DOHH2 (cell line): ENCODE measurements at regions not wholly inside any gene's neighbourhood (a gene's known extent, or its start where the extent isn't known, plus 50 kb on each side); places are given as distances from the start of the nearest gene placed in this dataset.

ENCODE experiments used
- H3F3A ChIP-seq: fragments of 200-600 bp; sonication (generic), shearing (Covaris generic); 2 replicates; pipeline ENCODE4 v1.6.0; 2016; ENCODE audit warnings: antibody characterized with exemption, mild to moderate bottlenecking; ENCODE audit not compliant: control insufficient read depth, insufficient read depth
- H3K27ac ChIP-seq: fragments of 200-600 bp; sonication (generic); 2 replicates; pipeline ENCODE4 v1.5.1; 2014; ENCODE audit warnings: low read depth, mild to moderate bottlenecking, low read length, moderate library complexity
- H3K27me3 ChIP-seq: fragments of 200-600 bp; sonication (generic); 2 replicates; pipeline ENCODE4 v1.6.1; 2014; ENCODE audit warnings: mild to moderate bottlenecking, low read length, mixed read lengths; ENCODE audit not compliant: control insufficient read depth
- H3K36me3 ChIP-seq: fragments of 200-600 bp; sonication (generic); 2 replicates; pipeline ENCODE4 v1.6.1; 2014; ENCODE audit warnings: mild to moderate bottlenecking, low read length, moderate library complexity, mixed read lengths; ENCODE audit not compliant: control insufficient read depth
- H3K4me1 ChIP-seq: fragments of 200-600 bp; sonication (generic); 2 replicates; pipeline ENCODE4 v1.6.1; 2014; ENCODE audit warnings: mild to moderate bottlenecking, low read length, mixed read lengths; ENCODE audit not compliant: control insufficient read depth
- H3K4me2 ChIP-seq: fragments of 200-600 bp; sonication (generic); 2 replicates; pipeline ENCODE4 v1.6.0; 2014; ENCODE audit warnings: mild to moderate bottlenecking, low read length, moderate library complexity
- H3K4me3 ChIP-seq: fragments of 200-600 bp; sonication (generic); 2 replicates; pipeline ENCODE4 v1.5.1; 2014; ENCODE audit warnings: mild to moderate bottlenecking, low read length, mixed read lengths
- H3K79me2 ChIP-seq: fragments of 200-600 bp; sonication (generic); 2 replicates; pipeline ENCODE4 v1.6.1; 2014; ENCODE audit warnings: mild to moderate bottlenecking, low read length, mixed read lengths; ENCODE audit not compliant: control insufficient read depth
- H3K9me2 ChIP-seq: fragments of 200-600 bp; sonication (generic); replicated peaks from 2 replicates; pipeline ENCODE4 v1.6.1; 2014; ENCODE audit warnings: mild to moderate bottlenecking, low read length, mixed read lengths; ENCODE audit not compliant: control insufficient read depth
- H3K9me3 ChIP-seq: fragments of 200-600 bp; sonication (generic); 2 replicates; pipeline ENCODE4 v1.6.1; 2014; ENCODE audit warnings: antibody characterized with exemption, low read length, mixed read lengths; ENCODE audit not compliant: control insufficient read depth, insufficient read depth
- H4K20me1 ChIP-seq: fragments of 200-600 bp; sonication (generic); 2 replicates; pipeline ENCODE4 v1.6.0; 2014; ENCODE audit warnings: low read depth, mild to moderate bottlenecking, antibody characterized with exemption, low read length, moderate library complexity; ENCODE audit not compliant: control insufficient read depth, insufficient read depth
- CTCF ChIP-seq: fragments of 200-600 bp; sonication (generic); IDR thresholded peaks from one replicate; pipeline ENCODE4 v1.5.1; 2014; ENCODE audit warnings: antibody characterized with exemption, mild to moderate bottlenecking, low read depth, low read length; ENCODE audit not compliant: poor library complexity, severe bottlenecking
- EZH2phosphoT487 ChIP-seq: fragments of 200-600 bp; sonication (generic); IDR thresholded peaks from 2 replicates; pipeline ENCODE4 v1.6.1; 2017; ENCODE audit warnings: borderline replicate concordance, mild to moderate bottlenecking, antibody characterized with exemption, low read length, moderate library complexity, mixed read lengths

- Histone ChIP-seq H3K9me2 (no peaks in the 10 kb centered on the region), H4K20me1 (no peaks in the 10 kb centered on the region), H3K27ac (no peak overlapping the region), H3K27me3 (no peaks in the 10 kb centered on the region), H3K4me1 (no peaks in the 10 kb centered on the region), H3K4me3 (no peak overlapping the region), H3K4me2 (no peak overlapping the region), H3K36me3 (no peaks in the 10 kb centered on the region), H3K79me2 (no peaks in the 10 kb centered on the region), H3F3A (no peaks in the 10 kb centered on the region), H3K9me3 (peaks cover 7% of the 10 kb centered on the region; the same call in 1 of the 2 replicates)
- TF ChIP-seq CTCF = no peak
Observed at GRCh38 chr3:40862946-40863345, 336.4 kb upstream of the CTNNB1 start.

- no peaks in the 10 kb centered on the region for H3K27me3 ChIP-seq
- H4K20me1 ChIP-seq = no peaks in the 10 kb centered on the region
- H3K36me3 ChIP-seq = no peaks in the 10 kb centered on the region
- H3F3A ChIP-seq = no peaks in the 10 kb centered on the region
- H3K9me3 ChIP-seq = peaks cover 7% of the 10 kb centered on the region; the same call in 1 of the 2 replicates
- TF ChIP-seq EZH2phosphoT487 (no peak), CTCF (no peak)
- H3K4me2 ChIP-seq = no peak overlapping the region
- H3K4me1 ChIP-seq = no peaks in the 10 kb centered on the region
- H3K4me3 ChIP-seq = no peak overlapping the region
- H3K27ac ChIP-seq = no peak overlapping the region
- no peaks in the 10 kb centered on the region for H3K9me2 ChIP-seq
- no peaks in the 10 kb centered on the region for H3K79me2 ChIP-seq
Observed at GRCh38 chr3:40864146-40864782, 335.0 kb upstream of the CTNNB1 start.

GRCh38 chr3:40864915-40865314, 334.4 kb upstream of the CTNNB1 start:
- Histone ChIP-seq H3K36me3 (no peaks in the 10 kb centered on the region), H3K27ac (no peak overlapping the region), H3K4me1 (no peaks in the 10 kb centered on the region), H3K9me3 (peaks cover 7% of the 10 kb centered on the region; the same call in 1 of the 2 replicates), H3F3A (no peaks in the 10 kb centered on the region), H3K4me3 (no peak overlapping the region), H3K9me2 (no peaks in the 10 kb centered on the region), H3K79me2 (no peaks in the 10 kb centered on the region), H3K4me2 (no peak overlapping the region), H3K27me3 (no peaks in the 10 kb centered on the region), H4K20me1 (no peaks in the 10 kb centered on the region)
- TF ChIP-seq EZH2phosphoT487 (no peak), CTCF (no peak)
